ENCODE measurements at regions not wholly inside any gene's neighbourhood (a gene's known extent, or its start where the extent isn't known, plus 50 kb on each side); places are given as distances from the start of the nearest gene placed in this dataset.

- DNase-seq = no peak
These were observed 566.8 kb upstream of the KIRREL3 start for GRCh38 chr11:127567237-127567932.

- no peak for DNase-seq
These were observed 564.2 kb upstream of the KIRREL3 start for GRCh38 chr11:127564810-127565209.

GRCh38 chr11:127559978-127560377 lies 559.4 kb upstream of the KIRREL3 start:
- DNase-seq = no peak

DNA sequence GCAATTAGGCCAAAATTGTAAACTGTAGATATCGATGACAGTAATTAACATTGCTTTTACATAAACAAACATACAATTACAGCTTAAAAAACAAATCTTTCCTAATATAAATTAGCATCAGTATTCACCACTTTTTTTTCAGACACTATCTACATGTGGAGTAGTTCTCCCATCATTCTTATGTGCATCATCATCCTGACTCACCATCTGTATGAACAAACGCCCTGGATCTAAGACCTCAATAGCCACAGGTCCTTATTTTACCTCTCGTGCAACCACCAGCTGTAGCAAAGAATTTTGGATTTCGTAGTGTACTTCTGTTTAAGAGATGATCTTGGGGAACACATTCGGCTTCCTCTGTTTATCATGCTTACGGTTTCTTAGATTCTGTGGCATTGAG lies 551.9 kb upstream of the KIRREL3 start:
- no peak for DNase-seq

DNA sequence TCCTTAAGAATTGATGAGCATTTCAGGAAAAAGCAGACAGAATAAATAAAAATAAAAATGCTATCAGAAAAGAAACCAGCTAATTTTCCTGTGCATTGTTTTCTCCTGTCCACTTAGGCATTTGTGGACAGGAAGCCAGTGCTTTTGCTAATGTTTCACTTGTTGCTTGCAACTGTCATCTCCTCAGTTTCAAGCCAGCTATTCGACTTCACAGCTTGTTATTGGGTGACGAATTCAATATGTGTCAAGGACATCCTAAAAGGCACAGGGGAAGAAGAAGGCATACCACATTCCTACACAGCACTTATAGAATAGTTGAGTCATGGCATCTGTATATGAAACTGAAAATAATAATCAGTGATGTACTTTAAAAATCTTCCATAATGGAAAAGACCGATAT lies 530.6 kb upstream of the KIRREL3 start:
- no peak for DNase-seq

DNA sequence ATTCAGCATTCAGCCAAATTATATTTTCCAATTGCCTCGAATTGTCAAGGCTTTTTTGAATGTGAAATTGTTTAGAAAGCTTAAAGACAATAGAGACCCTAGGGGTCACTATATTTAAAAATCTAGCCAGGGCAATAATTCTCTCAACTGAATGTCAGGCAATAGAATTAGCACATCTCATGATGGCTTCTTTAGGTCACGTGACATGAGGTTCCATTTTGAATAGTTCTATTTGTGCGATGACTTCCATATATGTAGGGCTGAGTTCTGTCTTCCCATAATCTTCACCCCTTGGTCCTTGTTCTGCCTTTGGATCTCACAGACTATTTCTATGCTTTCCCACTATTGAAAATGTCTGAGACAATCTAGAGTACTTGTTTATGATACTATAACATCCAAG lies 527.7 kb upstream of the KIRREL3 start:
- no peak for DNase-seq

DNA sequence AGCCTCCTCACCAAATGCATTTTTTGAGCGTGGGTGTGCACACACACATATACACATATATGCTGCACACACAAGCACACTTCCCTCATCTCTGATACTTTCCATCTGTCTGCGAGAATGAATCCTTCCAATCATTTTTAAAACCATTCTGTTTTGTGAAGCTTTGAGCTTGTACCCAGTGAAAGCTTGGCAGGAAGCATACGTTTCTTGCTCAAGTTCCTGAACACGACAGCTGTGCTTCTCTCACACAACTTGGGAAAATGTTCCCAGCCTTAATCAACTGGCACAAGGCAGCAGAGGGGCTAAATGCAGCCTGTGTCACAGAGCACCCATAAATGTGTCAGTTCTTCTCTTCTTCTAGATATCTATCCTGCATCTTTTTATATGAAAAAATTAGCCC lies 524.0 kb upstream of the KIRREL3 start:
- DNase-seq = no peak

- DNase-seq = no peak
These were observed 520.8 kb upstream of the KIRREL3 start for GRCh38 chr11:127521413-127521812.

DNA sequence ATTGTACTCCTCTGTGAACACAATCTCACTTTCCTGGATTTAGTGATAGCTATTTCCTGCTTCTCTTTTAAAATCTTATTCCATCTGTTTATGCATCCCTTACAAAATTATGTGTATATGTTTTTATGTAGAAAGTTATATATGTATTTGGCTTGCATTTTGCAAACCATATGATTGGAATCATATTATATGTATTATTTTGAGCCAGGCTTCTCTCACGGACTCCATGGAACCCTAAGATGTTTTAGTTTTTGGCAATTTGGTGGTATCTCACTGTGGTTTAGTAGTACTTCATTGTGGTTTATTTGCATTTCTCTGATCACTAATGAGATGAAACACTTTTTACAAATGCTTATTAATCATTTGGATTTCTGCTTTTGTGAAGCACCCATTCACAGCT lies 507.3 kb upstream of the KIRREL3 start:
- no peak for DNase-seq

GRCh38 chr11:127506647-127507046 lies 506.1 kb upstream of the KIRREL3 start:
- DNase-seq = no peak

- no peak for DNase-seq
These were observed 505.6 kb upstream of the KIRREL3 start for GRCh38 chr11:127506126-127506525.

DNA sequence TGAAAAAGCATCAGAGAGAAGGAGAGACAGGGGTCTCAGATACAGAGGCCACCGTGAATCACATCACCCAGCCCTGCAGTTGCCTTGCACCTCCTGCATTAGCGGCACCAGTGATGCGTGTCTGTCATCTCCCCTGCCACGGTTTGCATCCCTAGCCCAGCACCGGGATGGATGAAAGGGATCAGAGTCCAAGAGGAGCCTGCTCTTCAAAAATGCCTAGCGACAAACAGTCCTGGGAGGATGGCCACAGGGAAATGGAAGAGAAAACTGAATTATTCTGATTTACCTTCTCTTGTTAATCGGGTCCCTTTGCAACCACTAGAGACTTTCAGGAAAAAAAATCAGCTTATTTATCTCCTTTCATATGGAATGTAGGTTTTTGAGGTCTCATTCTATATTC lies 495.6 kb upstream of the KIRREL3 start:
- DNase-seq = no peak

GRCh38 chr11:127493330-127494022 lies 492.9 kb upstream of the KIRREL3 start:
- peak; percentile 46 for DNase-seq

GRCh38 chr11:127492029-127492428 lies 491.5 kb upstream of the KIRREL3 start:
- no peak for DNase-seq

- DNase-seq = no peak
These were observed 491.0 kb upstream of the KIRREL3 start for GRCh38 chr11:127491589-127491988.

- no peak for DNase-seq
These were observed 490.3 kb upstream of the KIRREL3 start for GRCh38 chr11:127490896-127491295.

- no peak for DNase-seq
These were observed 485.0 kb upstream of the KIRREL3 start for GRCh38 chr11:127485541-127485940.

- DNase-seq = no peak
These were observed 480.8 kb upstream of the KIRREL3 start for GRCh38 chr11:127481391-127481790.

- DNase-seq = no peak
These were observed 478.3 kb upstream of the KIRREL3 start for GRCh38 chr11:127478826-127479225.

GRCh38 chr11:127474766-127475165 lies 474.2 kb upstream of the KIRREL3 start:
- no peak for DNase-seq

- no peak for DNase-seq
These were observed 471.9 kb upstream of the KIRREL3 start for GRCh38 chr11:127472505-127472904.

DNA sequence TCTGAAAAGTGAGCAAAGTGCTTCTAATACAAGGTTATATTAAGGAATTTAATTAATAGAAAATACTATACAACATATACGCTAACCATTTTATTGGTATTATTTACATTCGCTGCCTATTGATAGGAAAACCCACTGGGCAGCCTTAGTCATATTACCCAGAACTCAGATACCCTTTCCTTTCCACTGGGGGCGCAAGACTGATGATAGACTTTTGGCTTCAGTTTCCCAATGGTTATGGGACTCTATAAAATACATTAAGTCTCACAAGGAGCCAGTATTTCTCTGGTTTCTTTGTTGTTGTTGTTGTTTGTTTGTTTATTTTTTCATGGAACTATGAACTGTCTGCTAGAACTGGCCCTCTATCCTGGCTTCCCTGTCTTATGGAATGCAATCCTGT lies 471.1 kb upstream of the KIRREL3 start:
- peak; percentile 14 for DNase-seq

DNA sequence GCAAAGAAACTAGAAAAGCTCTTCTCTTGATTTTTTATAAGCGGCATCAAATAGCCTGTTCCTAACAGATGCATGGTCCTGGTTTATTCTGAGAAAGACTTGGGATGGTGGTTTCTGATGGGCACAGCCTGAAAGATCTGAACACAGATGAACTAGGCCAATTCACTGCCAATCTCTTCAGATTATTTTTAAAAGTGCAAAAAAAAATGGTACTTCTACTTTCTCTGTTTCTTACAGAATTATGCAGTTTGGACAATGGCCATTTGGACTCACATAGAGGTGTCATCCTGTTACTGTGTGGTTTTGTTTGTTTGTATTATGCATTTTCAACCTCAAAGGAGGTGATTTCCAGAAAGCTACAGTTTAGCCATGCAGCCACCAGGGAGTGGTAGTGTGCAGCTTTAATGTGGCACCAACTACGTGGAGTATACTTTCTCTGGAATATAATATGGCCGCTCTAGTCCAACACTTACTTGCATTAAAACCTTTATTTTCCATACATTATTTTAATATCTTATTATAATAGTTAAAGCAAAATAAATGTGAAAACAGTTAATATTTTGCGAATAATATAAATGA lies 469.8 kb upstream of the KIRREL3 start:
- DNase-seq = peak; percentile 39

DNA sequence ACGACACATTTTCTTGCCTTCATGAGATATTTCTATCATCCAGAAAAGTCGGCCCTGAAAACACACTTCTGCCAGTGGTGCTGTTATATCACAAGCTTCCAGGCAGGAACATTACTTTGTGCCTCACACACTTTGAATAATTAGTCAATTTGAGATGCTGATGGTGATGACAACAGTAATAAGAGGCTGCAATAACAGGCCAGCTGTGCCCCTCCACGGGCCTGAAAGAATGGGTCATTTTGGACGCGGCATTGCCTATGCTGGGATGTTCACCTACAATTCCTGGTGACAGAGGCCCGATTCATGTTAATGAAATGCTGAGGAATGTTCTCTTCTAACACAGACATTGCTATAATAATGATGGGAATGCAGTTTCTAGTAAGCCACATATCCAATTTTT lies 463.8 kb upstream of the KIRREL3 start:
- DNase-seq = no peak

- DNase-seq = no peak
These were observed 461.4 kb upstream of the KIRREL3 start for GRCh38 chr11:127462065-127462344.

All from OCI-M1 (cell line).